GM12865 (cell line): ENCODE measurements at regions not wholly inside any gene's neighbourhood (a gene's known extent, or its start where the extent isn't known, plus 50 kb on each side); places are given as distances from the start of the nearest gene placed in this dataset.

Experiments
- DNase-seq: peaks from one replicate; pipeline ENCODE4 v3.0.0; 2010; ENCODE audit warnings: low read depth
- H3K4me3 ChIP-seq: 2 replicates; pipeline ENCODE4 v1.5.1; 2011; ENCODE audit warnings: mild to moderate bottlenecking, low read depth, low read length, control low read depth
- CTCF ChIP-seq: IDR thresholded peaks from 2 replicates; pipeline ENCODE4 v1.5.1; 2011; ENCODE audit warnings: low read length, control low read depth, low read depth, inconsistent platforms; ENCODE audit not compliant: insufficient read depth; ENCODE audit errors: missing control alignments

GRCh38 chr20:4493386-4493785 is 192.9 kb upstream of the PRNP start:
- no peak for TF ChIP-seq CTCF
- no peak for DNase-seq
- H3K4me3 ChIP-seq, result no peak overlapping the region

- DNase-seq, result no peak
- no peak for TF ChIP-seq CTCF
- H3K4me3 ChIP-seq, result no peak overlapping the region
Measured at GRCh38 chr20:4491643-4492042, 194.6 kb upstream of the PRNP start.

GRCh38 chr20:4490606-4491280 is 195.5 kb upstream of the PRNP start:
- no peak for DNase-seq
- H3K4me3 ChIP-seq, result no peak overlapping the region
- TF ChIP-seq CTCF, result no peak

- TF ChIP-seq CTCF, result no peak
- DNase-seq, result no peak
- no peak overlapping the region for H3K4me3 ChIP-seq
Measured at GRCh38 chr20:4490045-4490444, 196.2 kb upstream of the PRNP start.

GRCh38 chr20:4488407-4489339 is 197.6 kb upstream of the PRNP start:
- no peak for TF ChIP-seq CTCF
- H3K4me3 ChIP-seq, result no peak overlapping the region
- no peak for DNase-seq

- TF ChIP-seq CTCF, result no peak
Measured at GRCh38 chr20:4484379-4484997, 201.8 kb upstream of the PRNP start.

More at GRCh38 chr20:4484379-4484997, 201.8 kb upstream of the PRNP start:
- no peak for DNase-seq
- no peak overlapping the region for H3K4me3 ChIP-seq
